ENCODE measurements at regions not wholly inside any gene's neighbourhood (a gene's known extent, or its start where the extent isn't known, plus 50 kb on each side); places are given as distances from the start of the nearest gene placed in this dataset.
"Not testable (repeated sequence)": the region's sequence is repeated elsewhere in the genome, so short reads cannot be mapped to it uniquely, and the experiment has no call there.

GRCh38 chr6:113755449-113756289, 101.5 kb upstream of the MARCKS start:
- DNase-seq = no peak

GRCh38 chr6:113756290-113756665, 100.9 kb upstream of the MARCKS start:
- no peak for DNase-seq

GRCh38 chr6:113758214-113758613, 98.9 kb upstream of the MARCKS start:
- no peak for DNase-seq

GRCh38 chr6:113758826-113759574, 98.1 kb upstream of the MARCKS start:
- no peak for DNase-seq

- no peak for DNase-seq
Measured at GRCh38 chr6:113762641-113763040, 94.5 kb upstream of the MARCKS start.

GRCh38 chr6:113763311-113763766, 93.8 kb upstream of the MARCKS start:
- no peak for DNase-seq

GRCh38 chr6:113763876-113764275, 93.3 kb upstream of the MARCKS start:
- no peak for DNase-seq

- no peak for DNase-seq
Measured at GRCh38 chr6:113765909-113766308, 91.2 kb upstream of the MARCKS start.

GRCh38 chr6:113767985-113768384, 89.2 kb upstream of the MARCKS start:
- no peak for DNase-seq

- no peak for DNase-seq
Measured at GRCh38 chr6:113772961-113773360, 84.2 kb upstream of the MARCKS start.

GRCh38 chr6:113774127-113774825, 82.9 kb upstream of the MARCKS start:
- DNase-seq = no peak

GRCh38 chr6:113776998-113777397, 80.1 kb upstream of the MARCKS start:
- DNase-seq = no peak

- no peak for DNase-seq
Measured at GRCh38 chr6:113777601-113778000, 79.5 kb upstream of the MARCKS start.

GRCh38 chr6:113779656-113780055, 77.5 kb upstream of the MARCKS start:
- no peak for DNase-seq

- no peak for DNase-seq
Measured at GRCh38 chr6:113782636-113783035, 74.5 kb upstream of the MARCKS start.

GRCh38 chr6:113786168-113786567, 71.0 kb upstream of the MARCKS start:
- no peak for DNase-seq

- DNase-seq = no peak
Measured at GRCh38 chr6:113788586-113788985, 68.6 kb upstream of the MARCKS start.

GRCh38 chr6:113791225-113791624, 65.9 kb upstream of the MARCKS start:
- DNase-seq = not testable (repeated sequence)

- not testable (repeated sequence) for DNase-seq
Measured at GRCh38 chr6:113795371-113795770, 61.8 kb upstream of the MARCKS start.

GRCh38 chr6:113796038-113796437, 61.1 kb upstream of the MARCKS start:
- no peak for DNase-seq

GRCh38 chr6:113802779-113803178, 54.4 kb upstream of the MARCKS start:
- DNase-seq = no peak

- DNase-seq = no peak
Measured at GRCh38 chr6:113805173-113805790, 51.9 kb upstream of the MARCKS start.
